ENCODE measurements at regions not wholly inside any gene's neighbourhood (a gene's known extent, or its start where the extent isn't known, plus 50 kb on each side); places are given as distances from the start of the nearest gene placed in this dataset.

DNA sequence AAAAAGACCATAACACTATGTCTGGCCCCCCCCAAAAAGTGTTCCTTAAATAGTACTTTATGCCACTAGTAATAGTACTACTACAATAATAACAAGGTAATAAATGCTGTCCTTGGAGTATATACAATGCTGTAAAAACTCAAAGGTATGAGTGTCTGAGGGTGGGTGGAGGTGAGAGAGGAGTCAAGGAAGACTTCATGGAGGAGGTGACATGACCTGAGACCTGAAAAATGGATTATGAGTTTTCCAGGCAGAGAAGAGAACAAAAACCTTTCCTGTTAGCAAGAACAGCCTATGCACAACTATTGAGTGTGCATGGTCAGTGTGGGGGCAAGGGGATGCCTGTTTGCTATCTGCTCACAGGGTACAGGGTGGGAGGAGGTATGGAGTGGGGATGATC lies 290.2 kb upstream of the USP24 start:
- DNase-seq (ENCODE audit: low spot score) = no peak

DNA sequence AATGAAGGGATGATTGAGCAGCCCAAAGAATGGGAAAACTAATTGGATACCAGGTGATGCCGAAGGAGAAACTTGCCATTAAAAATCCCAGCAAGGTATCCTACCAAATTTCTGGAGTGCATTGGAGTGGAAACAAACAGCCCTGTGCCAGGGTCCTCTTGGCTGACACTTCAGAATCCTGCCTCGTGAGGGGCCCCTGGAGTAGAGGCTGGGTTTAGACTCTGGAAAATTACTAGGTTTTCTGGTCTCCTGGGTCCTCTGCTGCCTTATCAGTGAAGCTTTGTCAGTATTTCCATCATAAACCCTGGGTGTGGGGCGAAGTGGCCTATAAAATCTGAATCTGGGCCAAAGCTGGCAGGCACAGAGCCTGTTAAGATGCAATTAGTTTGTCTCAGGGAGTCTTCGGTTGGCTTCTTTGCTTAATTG lies 289.2 kb upstream of the USP24 start:
- DNase-seq (ENCODE audit: low spot score) = no peak

DNA sequence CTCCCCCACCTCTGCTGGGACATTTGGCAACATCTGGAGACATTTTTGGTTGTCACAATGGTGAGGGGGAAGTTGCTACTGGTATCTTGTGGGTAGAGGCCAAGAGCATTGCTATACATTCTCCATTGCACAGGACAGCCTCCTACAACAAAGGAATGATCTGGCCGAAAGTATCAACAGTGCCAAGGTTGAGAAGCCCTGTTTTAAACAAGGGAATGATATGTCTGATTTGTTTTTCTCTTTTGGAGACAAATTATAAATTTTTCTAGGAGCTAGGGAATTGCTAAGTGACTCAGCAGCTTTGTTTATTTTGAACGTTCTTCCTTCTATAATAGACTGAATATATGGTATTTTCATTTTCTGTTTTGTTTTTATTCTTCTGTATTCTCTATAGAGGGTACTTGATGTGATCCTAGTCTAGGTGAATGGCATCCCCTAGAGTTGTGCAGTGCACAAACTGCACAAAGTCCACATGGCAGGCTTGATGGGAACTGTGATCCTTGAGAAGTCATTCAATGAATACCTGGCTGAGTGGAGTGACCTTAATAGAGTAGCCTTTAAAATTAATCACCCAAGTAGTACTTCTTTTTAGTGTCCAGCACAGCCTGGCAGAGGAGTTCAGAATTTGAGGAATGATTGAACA lies 288.6 kb upstream of the USP24 start:
- no peak for DNase-seq (ENCODE audit: low spot score)

DNA sequence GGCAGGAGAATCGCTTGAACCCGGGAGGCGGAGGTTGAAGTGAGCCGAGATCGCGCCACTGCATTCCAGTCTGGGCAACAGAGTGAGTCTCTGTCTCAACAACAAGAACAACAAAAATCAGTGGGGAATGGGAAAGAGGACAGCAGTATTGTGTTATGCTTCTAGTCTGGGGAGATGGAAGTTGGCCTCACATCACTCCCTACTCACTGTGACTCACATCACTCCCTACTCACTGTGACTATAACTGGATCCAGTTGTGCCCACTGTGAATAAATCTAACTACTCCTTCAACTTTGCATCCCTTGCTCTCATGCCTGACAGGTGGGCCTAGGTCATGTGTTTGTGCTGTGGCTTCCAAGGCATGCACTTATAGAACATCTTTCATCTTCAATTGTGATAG lies 285.4 kb upstream of the USP24 start:
- no peak for DNase-seq (ENCODE audit: low spot score)

DNA sequence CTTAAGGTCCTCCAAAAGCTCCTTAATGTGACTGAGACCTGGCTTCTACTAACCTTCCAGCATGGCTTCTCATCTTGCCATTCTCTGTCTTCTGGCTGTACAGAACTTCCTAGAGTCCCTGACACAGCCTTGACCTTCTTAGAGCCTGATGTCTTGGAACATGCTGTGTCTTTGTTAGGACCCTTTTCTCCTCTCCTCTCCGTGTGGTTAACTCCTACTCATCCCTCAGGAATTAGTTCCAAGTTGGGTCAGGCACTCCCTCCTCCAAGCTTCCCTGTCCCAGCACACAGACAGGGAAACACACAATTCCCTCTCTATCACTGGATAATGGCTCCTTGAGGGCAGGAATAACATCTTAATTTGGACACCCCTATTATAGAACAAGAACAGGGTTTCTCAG lies 275.4 kb upstream of the USP24 start:
- no peak for DNase-seq (ENCODE audit: low spot score)

DNA sequence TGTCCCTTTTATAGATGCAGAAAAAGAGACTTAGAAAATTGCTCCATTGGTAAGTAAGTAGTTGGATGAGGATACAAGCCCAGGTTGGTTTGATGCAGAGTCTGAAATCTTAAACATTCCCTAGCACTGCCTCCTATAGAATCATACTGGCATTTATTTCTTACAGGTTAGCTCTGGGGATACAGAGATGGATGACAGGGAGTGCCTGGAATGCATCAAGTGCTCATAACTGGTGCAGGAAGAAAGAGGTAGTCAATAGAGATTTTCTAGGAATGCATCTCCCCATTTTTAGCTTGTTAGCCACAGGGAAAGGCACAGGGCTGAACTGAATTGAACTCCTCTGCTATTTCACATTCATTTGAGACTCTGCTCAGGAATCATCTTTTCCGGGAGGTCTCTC lies 269.0 kb upstream of the USP24 start:
- no peak for DNase-seq (ENCODE audit: low spot score)

DNA sequence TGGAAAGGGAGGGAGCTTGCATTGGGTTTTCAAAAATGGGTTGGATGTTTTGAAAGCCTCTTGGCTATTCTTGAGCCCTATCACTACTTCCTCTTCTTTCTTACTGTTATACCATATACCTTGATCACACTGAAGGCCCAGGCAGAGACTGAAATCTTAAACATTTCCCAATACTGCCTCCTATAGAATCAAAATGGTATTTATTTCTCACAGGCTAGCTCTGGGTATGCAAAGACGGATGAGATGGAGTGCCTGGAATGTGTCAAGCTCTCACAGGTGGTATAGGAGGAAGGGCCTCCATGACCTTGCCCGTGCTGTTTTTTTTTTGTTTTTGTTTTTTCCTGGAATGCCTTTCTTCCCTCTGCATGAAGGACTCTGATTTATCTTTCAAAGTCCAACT lies 268.4 kb upstream of the USP24 start:
- DNase-seq (ENCODE audit: low spot score) = no peak

DNA sequence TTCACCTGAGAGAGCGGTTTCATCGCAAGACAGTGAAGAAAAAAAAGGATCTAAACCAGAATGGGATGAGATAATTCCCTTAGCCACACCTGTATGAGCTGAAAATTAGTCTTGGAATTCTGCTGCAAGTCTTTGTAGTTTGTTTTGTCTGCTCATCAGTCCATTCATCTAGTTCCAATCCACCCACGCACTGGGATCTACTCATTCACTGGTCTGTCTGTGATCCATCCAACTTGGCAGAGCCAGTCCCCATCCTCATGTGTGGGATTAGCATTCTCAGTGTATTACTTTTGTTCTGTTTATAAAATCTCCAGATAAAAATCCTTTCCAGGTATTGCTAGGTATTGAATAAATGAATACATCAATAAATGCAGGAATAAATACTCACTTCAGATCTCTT lies 266.5 kb upstream of the USP24 start:
- DNase-seq (ENCODE audit: low spot score) = no peak

DNA sequence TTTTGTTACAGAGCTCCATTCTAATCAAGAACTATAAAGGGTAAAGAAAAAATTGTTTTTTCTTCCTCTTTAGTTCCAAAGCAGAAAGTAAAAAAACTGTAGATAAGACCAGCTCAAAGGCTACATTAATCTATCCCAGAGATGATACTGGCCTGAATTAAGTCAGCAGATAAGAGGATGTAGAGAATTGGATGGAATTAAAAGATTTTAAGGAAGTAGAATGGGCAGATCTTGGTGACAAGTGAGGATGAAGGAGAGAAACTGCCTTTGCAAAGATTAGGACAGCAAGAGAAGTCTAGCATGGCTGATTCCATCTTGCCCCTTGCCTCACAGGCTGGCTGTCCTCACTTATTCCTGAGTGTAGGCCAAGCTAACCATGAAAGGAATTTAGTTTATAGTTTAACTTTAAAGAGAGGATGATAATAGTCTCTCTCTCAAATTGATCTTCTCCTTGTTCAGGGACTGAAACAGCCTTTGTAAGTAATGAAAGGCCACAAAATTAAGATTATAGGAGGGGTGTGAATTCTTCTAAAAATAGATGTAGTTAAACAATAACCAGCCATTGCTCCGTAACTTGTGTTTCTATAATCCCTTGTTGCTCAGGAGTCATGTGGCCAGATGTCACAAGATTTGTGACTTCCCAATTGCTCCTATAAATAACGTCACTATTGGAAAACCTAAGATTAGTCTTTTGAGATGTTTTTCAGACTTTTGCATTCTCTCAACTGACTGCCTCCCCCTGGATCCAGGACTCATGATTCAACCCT lies 265.0 kb upstream of the USP24 start:
- no peak for DNase-seq (ENCODE audit: low spot score)

DNA sequence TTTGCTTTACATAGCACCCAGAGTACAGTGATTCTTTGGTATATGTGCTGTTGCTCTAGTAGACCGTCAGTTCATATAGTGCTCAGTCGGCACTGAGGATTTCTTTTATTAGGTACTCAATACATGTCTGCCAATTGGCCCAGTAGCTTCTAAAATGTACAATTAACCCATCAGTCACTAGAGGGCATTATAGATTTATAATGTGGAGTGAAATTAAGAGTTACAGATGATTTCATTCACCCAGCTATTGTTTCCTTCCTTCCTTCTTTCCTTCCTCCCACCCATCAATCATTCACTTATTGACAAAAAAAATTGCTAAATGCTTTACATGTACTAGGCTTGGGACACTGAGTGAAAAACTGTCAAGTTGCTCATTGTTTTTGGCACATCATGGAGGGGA lies 263.6 kb upstream of the USP24 start:
- no peak for DNase-seq (ENCODE audit: low spot score)

DNA sequence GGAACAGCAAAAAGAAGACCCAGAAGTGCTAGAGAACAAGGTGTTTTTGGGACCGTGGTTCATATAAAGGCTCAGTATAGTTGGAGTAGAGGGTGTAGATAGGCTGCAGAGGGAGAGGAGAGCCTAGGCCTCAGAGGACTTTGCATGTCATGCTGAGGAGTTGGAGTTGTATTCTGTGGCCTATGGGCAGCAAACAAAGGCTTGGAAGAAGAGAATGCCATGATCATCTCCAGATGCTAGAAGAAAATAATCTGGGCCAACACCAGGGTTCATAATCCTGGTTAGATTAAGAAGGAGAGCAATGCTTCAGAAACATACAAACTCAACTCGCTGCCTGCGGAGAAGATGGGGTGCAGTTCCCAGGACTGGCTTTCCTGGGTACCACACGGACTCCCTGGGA lies 262.8 kb upstream of the USP24 start:
- no peak for DNase-seq (ENCODE audit: low spot score)

DNA sequence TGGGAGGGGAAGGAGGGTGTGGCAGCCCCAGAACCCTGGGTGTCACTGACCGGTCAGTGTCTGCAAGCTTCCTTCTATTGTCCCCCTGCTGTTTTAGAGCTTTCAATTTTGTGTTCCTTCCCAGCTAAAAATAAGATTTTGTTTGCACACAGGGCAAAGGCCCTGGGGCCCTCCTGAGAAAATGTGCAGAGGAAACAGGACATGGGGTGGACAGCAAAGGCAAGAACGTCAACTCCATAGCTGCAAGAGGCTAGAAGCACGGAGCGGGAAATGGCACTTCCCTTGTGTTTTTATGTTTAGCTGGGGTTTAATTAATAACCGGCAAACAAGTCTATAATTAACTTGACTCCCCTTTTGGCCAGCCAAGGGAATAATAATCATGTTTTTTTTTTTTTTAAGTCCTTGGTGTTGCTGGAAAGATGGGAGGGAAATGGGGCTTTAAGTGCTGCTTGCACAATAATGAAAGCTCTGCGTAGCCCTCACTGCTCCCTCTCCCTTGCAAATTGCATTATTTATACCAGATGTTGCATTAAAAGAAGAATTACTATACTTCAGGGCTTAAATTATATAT lies 261.4 kb upstream of the USP24 start:
- no peak for DNase-seq (ENCODE audit: low spot score)

DNA sequence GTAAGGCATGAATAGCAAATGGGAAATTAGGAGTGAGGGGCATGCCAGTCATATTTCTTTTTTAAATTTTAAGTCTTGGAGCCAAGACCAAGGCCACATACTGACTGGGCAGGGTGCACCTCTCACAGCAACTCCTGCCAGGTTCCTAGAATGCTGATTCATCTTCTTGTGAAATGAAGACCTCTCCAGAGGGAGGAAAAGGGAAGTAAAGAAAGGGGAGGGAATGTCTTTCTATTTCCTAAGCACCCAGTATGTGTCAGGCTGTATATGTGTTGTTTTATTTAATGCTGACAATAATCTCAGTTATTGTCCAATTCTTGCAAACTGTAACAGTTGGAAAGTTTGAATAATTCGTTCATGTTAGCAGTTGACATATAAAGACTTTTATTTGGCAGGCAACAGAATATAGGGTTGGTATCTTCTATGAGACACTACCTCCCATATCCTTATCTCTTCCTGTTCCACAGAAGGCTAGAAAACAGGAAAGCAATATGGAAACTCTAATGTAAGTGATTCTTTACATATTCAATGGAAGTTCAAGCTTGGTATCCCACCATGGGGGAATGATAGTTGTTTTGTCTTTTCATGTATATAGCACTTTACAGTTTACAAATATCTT lies 259.1 kb upstream of the USP24 start:
- no peak for DNase-seq (ENCODE audit: low spot score)

DNA sequence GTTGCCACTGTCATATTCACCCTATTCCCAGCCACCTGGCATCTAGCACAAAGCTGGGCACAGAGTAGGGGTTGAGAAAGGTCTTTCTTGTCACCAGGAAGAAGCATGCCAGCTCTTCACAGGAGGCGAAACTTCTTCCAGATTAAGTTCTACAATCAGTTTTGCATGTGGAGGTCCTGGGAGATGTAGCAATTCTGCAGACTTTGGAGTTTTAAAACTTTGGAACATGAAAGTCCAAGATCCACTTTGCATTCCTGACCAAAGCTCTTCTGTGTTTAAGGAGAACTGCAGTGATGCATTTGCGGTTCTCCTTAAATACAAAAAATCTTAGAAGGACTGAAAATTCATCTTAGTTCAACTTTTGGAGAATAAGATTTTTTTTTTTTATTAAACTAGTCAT lies 258.5 kb upstream of the USP24 start:
- DNase-seq (ENCODE audit: low spot score) = no peak

DNA sequence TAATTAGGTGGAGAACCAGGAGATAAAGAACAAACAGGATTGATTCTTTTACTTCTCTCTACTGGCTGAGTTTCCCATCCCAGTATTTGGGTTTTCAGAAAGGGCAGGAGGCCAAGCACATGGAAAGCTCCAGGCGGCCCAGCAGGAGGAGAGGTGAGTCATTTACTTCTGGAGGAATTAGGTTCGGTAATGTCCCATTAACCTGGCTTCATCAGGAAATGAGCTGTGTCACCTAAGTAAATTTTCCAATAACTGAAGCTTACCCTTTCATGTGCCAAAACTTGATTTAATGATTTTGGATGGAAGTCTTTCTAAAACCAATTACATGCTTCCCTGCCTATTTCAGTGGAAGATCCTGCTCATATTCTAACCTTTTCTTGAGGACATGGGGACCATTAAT lies 257.6 kb upstream of the USP24 start:
- DNase-seq (ENCODE audit: low spot score) = no peak

DNA sequence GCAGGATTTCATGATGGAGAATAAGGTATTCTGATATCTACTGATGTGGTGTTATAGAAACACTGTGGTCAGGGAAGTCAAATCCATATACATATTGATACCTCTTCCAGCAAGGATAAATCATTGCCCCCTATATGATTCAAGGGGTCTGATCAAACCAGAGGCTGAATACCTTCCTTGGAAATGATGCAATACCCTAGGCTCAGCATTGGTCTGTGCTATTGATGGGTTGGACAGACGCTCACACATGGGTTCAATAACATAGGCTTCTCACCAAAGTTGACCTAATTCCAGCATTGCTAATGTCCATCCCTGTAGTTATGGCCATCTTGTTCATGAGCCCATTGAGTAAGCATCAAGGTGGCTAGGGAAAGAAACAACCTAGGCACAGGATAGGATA lies 257.0 kb upstream of the USP24 start:
- DNase-seq (ENCODE audit: low spot score) = no peak

DNA sequence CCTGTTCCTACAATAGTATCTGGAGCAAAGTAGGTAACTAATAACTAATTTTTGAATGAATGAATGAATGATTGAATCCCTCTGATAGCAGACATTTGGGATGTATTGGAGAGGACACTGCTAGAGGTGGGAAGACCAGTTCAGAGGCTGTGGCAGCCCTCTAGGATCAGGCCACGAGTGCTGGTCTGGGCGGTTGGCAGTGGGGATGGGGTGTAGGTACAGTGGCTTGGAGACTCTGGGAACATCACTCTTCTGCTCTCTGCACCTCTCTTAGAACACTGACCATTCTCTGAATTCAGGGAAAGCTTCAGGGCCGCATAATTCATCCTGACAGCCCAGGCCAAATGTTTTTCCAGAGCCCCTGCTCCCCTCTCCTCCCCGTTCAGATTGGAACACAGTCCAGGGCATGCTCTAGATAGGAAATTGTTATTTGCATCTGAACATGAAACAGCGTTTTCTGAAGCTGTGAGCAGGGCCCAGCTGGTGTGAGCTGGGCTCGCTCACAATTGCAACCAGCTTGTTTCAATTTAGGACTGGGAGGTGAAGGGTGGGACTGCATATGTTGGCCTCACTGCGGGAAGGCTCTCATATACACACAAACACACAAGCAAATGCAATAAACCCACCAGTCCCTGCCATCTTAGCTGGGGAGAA lies 253.1 kb upstream of the USP24 start:
- no peak for DNase-seq (ENCODE audit: low spot score)

DNA sequence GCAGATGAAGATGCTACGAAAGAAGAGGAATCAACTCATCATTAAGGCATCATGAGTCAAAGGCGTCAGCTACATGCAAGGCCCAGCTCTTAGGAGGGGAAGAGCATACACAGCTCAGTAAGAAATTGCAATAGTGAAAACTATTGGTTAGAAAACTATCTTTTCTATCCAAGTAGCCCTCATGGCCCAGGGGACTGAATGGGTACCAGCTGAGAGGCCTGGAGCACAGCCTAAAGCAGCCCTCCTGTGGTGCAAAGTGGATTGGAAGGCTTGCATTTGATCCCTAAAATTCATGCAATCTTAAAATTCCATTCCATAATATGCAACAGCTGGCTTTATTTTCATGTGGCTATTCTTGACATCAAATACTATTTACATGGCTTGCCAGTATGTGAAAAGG lies 251.8 kb upstream of the USP24 start:
- no peak for DNase-seq (ENCODE audit: low spot score)

DNA sequence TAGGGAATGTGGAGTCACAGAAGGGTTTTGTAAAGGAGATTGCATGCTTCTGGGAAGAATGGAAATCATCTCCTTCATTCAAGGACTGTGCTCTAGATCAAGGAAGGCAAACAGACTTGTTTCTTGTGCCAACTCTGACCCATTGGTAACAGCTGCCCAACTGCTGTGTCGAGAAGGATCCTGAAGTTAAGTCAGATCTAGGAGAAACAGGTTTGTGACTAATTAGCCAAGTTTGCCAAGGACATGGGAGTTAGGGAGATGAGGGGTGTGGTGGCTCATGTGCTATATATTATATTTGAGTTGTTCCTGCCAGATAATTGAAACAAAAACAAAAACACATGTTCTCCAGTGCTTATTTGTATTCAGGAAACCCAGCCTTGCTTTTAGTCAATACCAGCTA lies 251.2 kb upstream of the USP24 start:
- no peak for DNase-seq (ENCODE audit: low spot score)

DNA sequence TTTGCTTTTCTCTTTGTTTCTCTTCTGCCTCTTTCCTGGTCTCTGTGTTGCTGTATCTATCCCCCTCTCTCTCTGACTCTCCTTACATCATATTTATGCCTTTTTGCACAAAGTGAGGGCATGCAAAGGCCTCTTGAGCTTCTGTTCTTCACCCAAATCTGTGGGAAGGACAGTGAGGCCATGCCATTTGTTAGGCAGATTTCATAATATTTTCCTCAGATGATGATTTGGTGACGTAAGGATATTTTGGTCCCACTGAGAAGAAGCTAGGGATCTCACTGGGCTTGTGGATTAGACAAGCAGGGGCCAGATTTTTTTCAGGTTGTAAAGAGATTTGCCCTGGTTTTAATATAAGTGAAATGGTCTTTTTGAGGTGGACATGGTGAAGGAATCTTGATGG lies 249.4 kb upstream of the USP24 start:
- no peak for DNase-seq (ENCODE audit: low spot score)

DNA sequence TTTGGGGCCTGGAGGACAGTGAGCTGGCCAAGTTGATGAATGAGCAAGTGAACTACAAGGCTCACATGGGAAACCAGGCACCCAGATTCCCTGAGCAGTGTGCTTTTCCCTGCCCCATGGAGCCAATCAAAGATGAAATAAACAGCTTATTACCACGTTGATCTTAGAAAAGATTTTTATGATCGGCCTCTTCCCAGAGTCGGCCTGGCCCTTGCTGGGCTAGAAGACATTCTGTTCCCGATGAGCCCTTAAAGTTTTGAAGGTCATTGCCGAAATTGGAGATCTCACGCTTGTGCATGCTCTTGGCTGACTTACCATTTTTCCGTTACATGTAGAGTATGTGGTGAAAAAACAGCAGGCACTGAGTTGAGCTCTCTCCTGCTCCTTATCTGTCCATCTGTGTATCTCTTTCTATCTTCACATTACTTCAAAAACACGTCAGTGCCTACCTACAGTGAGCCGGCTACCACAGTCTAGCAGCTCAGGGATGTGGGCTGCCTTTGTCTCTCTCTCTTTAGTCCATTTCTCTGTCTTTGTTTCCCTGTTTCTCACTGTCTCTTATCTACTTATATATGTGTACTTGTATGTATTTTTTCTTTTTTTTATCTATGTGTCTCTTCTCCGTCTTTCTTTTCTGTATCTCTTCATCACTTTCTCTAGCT lies 248.8 kb upstream of the USP24 start:
- no peak for DNase-seq (ENCODE audit: low spot score)

DNA sequence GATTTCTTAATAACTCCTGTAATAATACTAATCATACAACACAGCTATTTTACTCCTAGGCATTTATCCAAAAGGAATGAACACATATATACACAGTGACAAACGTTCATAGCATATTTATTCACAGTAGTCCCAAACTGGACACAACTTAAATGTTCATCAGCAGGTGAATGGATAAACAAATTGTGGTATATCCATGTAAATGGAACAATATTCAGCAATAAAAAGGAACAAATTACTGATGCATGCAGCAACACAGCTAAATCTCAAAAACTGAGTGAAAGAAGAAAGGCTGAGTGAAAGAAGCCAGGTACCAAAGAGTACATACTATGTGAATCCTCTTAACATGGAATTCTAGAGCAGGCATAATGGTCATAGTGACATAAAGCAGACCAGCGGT lies 242.7 kb upstream of the USP24 start:
- no peak for DNase-seq (ENCODE audit: low spot score)

Data from CD4-positive, alpha-beta T cell treated with Interleukin-6 at 100 ng/mL for 8 hours (primary cell).